ENCODE measurements at regions not wholly inside any gene's neighbourhood (a gene's known extent, or its start where the extent isn't known, plus 50 kb on each side); places are given as distances from the start of the nearest gene placed in this dataset.
"Not testable (repeated sequence)": the region's sequence is repeated elsewhere in the genome, so short reads cannot be mapped to it uniquely, and the experiment has no call there.

GRCh38 chr13:78540058-78540457 lies 63.3 kb downstream of the POU4F1 start:
- no peak for DNase-seq (ENCODE audit: low spot score)

GRCh38 chr13:78526044-78526443 lies 77.3 kb downstream of the POU4F1 start:
- not testable (repeated sequence) for DNase-seq (ENCODE audit: low spot score)

- no peak for DNase-seq (ENCODE audit: low spot score)
These were observed 78.4 kb downstream of the POU4F1 start for GRCh38 chr13:78524936-78525335.

DNA sequence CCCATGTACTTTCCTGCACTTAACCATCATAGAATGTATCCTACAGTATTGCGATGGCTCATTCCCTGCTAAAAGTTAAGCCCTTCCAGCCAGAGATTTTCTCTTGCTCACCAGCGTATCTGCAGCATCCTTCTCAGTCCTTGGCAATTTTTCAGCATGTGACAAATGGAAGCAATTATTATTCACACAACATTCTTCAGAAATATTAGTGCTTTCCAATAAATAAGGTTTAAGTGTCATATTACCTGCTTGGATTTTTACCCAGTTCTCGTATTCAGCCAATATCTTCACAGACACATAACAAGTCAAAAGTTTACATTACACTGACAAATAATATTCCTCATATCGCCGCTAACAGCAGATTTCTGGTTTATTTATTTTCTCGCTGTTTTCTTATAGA lies 82.3 kb downstream of the POU4F1 start:
- no peak for DNase-seq (ENCODE audit: low spot score)

GRCh38 chr13:78520425-78520824 lies 82.9 kb downstream of the POU4F1 start:
- DNase-seq (ENCODE audit: low spot score), result no peak

DNA sequence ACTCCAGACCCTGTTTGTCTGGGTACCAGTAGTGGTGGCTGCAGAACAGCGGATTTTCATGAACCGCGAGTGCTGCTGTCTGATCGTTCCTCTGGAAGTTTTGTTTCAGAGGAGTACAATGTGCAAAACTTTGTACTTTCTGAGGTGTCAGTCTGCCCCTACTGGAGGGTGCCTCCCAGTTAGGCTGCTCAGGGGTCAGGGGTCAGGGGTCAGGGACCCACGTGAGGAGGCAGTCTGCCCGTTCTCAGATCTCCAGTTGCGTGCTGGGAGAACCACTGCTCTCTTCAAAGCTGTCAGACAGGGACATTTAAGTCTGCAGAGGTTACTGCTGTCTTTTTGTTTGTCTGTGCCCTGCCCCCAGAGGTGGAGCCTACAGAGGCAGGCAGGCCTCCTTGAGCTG lies 84.9 kb downstream of the POU4F1 start:
- not testable (repeated sequence) for DNase-seq (ENCODE audit: low spot score)

GRCh38 chr13:78499802-78500201 lies 103.5 kb downstream of the POU4F1 start:
- no peak for DNase-seq (ENCODE audit: low spot score)

- peak; percentile 4 for DNase-seq (ENCODE audit: low spot score)
These were observed 105.5 kb downstream of the POU4F1 start for GRCh38 chr13:78497702-78498355.

DNA sequence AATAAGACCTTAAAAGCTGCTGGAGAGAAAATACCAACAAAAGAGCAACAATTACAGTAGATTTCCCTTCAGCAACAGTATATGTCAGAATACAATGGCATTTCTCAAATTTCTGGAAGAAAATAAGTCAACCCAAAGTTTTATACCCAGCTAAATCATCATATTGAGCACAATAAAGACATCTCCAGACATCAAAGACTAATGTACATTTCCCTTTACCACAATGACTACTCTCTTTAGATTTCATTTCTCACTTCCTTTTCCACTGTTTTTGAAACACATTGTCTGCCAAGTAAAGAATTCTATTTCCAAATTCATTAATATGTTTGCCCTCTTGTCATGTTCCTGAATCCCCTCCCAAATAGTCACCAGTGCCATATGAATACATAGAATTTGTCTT lies 111.4 kb downstream of the POU4F1 start:
- no peak for DNase-seq (ENCODE audit: low spot score)

- DNase-seq (ENCODE audit: low spot score), result not testable (repeated sequence)
These were observed 113.1 kb downstream of the POU4F1 start for GRCh38 chr13:78490225-78490624.

GRCh38 chr13:78487707-78488106 lies 115.6 kb downstream of the POU4F1 start:
- DNase-seq (ENCODE audit: low spot score), result no peak

- no peak for DNase-seq (ENCODE audit: low spot score)
These were observed 117.5 kb downstream of the POU4F1 start for GRCh38 chr13:78485803-78486202.

DNA sequence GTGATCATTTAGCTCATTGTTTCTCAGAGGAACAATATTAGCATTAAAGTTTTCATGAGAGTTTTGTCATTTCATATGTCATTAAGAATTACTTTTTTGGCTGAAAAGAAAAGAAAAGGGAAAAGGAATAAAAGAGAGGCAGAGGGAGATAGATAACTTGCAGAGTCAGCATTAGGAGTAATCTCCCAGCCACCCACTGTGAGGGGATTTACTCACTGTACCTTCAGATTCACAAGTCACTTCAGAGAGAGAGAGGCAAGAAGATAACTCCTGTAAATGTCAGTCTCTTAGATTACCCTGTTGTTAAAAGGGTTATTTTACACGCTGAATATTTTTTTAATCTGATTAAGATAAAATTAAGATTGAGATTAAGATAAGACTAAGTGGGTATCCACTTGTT lies 125.2 kb downstream of the POU4F1 start:
- no peak for DNase-seq (ENCODE audit: low spot score)

GRCh38 chr13:78476910-78477309 lies 126.4 kb downstream of the POU4F1 start:
- DNase-seq (ENCODE audit: low spot score), result no peak

- no peak for DNase-seq (ENCODE audit: low spot score)
These were observed 134.7 kb downstream of the POU4F1 start for GRCh38 chr13:78468621-78469020.

DNA sequence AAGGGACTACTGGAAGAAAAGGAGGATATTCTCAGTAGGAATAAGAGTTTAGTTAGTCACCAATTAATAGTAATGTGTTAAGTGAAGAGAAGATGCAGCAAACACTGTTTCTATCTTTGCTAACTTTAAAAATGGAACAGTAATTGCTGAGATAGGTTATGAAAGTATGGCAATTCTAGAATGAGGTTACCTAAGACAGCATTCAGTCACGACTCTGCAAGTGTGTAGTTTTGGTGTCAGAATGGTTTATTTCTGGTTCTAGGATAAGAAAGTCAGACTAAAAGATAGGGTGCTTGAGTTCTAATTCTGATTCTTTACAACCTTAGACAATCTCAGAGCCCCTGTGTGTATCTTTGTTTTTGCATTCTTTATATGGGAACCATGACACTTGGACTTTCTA lies 138.1 kb downstream of the POU4F1 start:
- DNase-seq (ENCODE audit: low spot score), result no peak

GRCh38 chr13:78460176-78460575 lies 143.2 kb downstream of the POU4F1 start:
- no peak for DNase-seq (ENCODE audit: low spot score)

- DNase-seq (ENCODE audit: low spot score), result no peak
These were observed 159.5 kb downstream of the POU4F1 start for GRCh38 chr13:78443839-78444238.

DNA sequence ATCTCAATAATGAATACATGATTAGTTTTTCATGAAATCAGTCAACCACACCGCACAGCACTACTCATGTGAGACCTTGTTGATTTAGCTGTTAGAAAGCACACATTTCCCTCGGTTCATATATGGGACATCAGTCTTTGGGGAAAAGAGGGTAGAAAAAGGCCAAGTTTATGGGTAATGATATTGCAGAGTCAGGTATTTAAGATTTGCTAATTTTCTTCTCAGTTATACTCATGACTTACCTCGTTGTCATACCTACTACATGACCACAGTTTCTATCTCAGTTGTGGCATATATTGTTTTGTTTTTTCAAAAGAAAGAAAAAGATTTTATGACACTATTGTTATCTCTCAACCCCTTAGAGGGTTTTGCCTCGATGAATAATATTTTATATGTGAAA lies 165.6 kb downstream of the POU4F1 start:
- DNase-seq (ENCODE audit: low spot score), result no peak

- no peak for DNase-seq (ENCODE audit: low spot score)
These were observed 167.0 kb downstream of the POU4F1 start for GRCh38 chr13:78436311-78436710.

GRCh38 chr13:78431328-78431727 lies 172.0 kb downstream of the POU4F1 start:
- DNase-seq (ENCODE audit: low spot score), result no peak

GRCh38 chr13:78430811-78431210 lies 172.5 kb downstream of the POU4F1 start:
- no peak for DNase-seq (ENCODE audit: low spot score)

- DNase-seq (ENCODE audit: low spot score), result no peak
These were observed 173.1 kb downstream of the POU4F1 start for GRCh38 chr13:78430166-78430791.

DNA sequence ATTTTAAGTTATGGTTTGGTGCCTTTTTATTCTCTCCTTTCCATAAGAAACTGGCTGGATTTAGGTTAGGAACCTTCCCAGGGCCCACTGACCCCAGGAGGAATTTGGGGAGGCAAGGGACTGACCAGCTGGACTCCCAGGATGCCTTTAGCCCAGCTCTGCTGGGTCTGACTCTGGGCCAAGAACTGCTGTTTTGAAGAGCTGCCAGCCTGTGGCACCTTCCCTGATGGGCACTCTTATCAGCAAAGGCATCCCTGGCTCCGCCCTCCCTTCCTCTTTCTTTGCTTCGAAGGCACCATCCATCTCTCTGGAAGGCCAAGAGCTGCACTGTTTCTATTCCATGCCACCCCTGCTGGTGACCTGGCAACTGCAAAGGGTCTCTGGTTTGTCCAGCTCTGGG lies 174.7 kb downstream of the POU4F1 start:
- DNase-seq (ENCODE audit: low spot score), result no peak

Measured in Ammon's horn (tissue), 1 donor.